ENCODE measurements at regions not wholly inside any gene's neighbourhood (a gene's known extent, or its start where the extent isn't known, plus 50 kb on each side); places are given as distances from the start of the nearest gene placed in this dataset.

GRCh38 chr6:74249658-74250057, 553.7 kb downstream of the CD109 start:
- no peak for TF ChIP-seq CTCF (IDR thresholded peaks at IDR 0.05; ENCODE audit: insufficient read depth, missing control alignments)

GRCh38 chr6:74248966-74249365, 553.0 kb downstream of the CD109 start:
- no peak for TF ChIP-seq CTCF (IDR thresholded peaks at IDR 0.05; ENCODE audit: insufficient read depth, missing control alignments)
- FAIRE-seq (no peak), DNase-seq (ENCODE audit: insufficient read length, low spot score) (no peak)

More at GRCh38 chr6:74249658-74250057, 553.7 kb downstream of the CD109 start:
- DNase-seq (ENCODE audit: insufficient read length, low spot score) (no peak), FAIRE-seq (no peak)

GRCh38 chr6:74222768-74223333, 526.8 kb downstream of the CD109 start:
- DNase-seq (ENCODE audit: insufficient read length, low spot score) (no peak), FAIRE-seq (no peak)
- no peak for TF ChIP-seq CTCF (IDR thresholded peaks at IDR 0.05; ENCODE audit: insufficient read depth, missing control alignments)

- TF ChIP-seq CTCF (IDR thresholded peaks at IDR 0.05; ENCODE audit: insufficient read depth, missing control alignments) = no peak
- DNase-seq (ENCODE audit: insufficient read length, low spot score) = no peak
- no peak for FAIRE-seq
These were observed 518.0 kb downstream of the CD109 start for GRCh38 chr6:74213995-74214394.

- no peak for TF ChIP-seq CTCF (IDR thresholded peaks at IDR 0.05; ENCODE audit: insufficient read depth, missing control alignments)
- DNase-seq (ENCODE audit: insufficient read length, low spot score) (no peak), FAIRE-seq (no peak)
These were observed 512.2 kb downstream of the CD109 start for GRCh38 chr6:74208239-74208638.

GRCh38 chr6:74199215-74199915, 503.4 kb downstream of the CD109 start:
- DNase-seq (ENCODE audit: insufficient read length, low spot score) (no peak), FAIRE-seq (no peak)
- no peak for TF ChIP-seq CTCF (IDR thresholded peaks at IDR 0.05; ENCODE audit: insufficient read depth, missing control alignments)

- no peak for TF ChIP-seq CTCF (IDR thresholded peaks at IDR 0.05; ENCODE audit: insufficient read depth, missing control alignments)
- DNase-seq (ENCODE audit: insufficient read length, low spot score) = no peak
- FAIRE-seq = no peak
These were observed 501.3 kb downstream of the CD109 start for GRCh38 chr6:74197310-74197709.

Data from D721Med (cell line).